Nucleus accumbens (tissue), 56 donors: ENCODE measurements at regions not wholly inside any gene's neighbourhood (a gene's known extent, or its start where the extent isn't known, plus 50 kb on each side); places are given as distances from the start of the nearest gene placed in this dataset.
"Not testable (repeated sequence)": the region's sequence is repeated elsewhere in the genome, so short reads cannot be mapped to it uniquely, and the experiment has no call there.

Experiments used
- DNase-seq, 56 donors: peaks; one replicate each; lab custom pipeline; 2025; lab: John Stamatoyannopoulos, UW

DNA sequence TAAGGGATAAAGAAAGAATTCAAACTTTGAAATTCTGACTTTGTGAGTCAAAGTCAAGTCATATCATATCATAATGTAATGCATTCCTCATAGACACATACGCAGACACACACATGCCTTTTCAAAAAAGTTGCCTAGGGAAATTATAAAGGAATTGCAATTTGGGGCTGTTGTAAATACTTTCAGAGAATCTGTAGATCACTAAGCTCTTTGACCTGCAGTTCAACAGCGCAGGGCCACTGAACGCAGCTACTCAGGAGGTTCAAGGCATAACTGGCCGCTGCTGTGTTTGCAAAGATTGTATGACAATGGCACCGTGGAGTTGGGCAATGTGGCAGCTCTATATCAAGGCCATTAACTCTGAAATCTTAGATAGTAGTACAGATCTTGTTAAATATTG is 188.4 kb upstream of the THRB start:
- no peak for DNase-seq

- peak in 9 of 56 donors; percentile 3 to 29 (median 7) for DNase-seq
These were observed 189.2 kb upstream of the THRB start for GRCh38 chr3:24683633-24684384.

GRCh38 chr3:24684506-24685023 is 189.9 kb upstream of the THRB start:
- no peak for DNase-seq

DNA sequence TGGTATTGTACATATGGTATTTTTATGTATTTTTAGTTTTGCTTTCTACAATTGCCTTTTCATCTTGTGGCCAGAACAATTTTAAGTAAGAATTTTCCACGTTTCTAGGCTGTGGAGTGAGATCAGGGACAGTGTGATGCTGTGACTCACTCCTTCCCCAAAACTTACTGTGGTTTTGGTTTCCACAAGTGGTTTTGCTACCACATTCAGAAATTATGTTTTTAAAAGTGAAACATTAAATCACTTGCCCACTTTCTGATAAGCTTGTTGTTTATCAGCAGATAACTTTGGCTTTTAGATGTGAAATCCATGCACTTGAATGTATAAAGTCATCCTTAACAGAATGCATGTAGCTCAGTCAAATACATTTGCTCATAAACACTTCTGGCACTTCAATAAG is 192.2 kb upstream of the THRB start:
- no peak for DNase-seq

GRCh38 chr3:24687671-24688070 is 193.0 kb upstream of the THRB start:
- peak in 1 of 56 donors; percentile 0 for DNase-seq

- no peak for DNase-seq
These were observed 193.9 kb upstream of the THRB start for GRCh38 chr3:24688446-24689148.

- no peak for DNase-seq
These were observed 194.7 kb upstream of the THRB start for GRCh38 chr3:24689353-24689752.

DNA sequence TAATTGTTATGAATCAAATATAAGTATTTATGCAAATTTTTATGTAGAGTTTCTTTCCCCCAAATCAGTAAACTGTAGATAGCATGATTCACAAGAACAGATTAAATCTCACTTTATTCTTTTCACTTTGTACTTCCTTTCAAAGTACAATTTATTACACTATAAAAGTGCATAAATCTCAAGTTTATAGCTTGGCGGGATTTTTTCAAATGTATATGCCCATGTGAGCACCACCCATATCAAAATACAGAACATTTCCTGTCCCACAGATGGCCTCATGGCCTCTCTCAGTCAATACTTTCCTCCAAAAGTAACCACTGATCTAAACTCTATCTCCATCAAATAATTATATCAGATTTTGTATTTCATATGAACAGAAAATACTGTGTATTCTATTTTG is 196.1 kb upstream of the THRB start:
- no peak for DNase-seq

DNA sequence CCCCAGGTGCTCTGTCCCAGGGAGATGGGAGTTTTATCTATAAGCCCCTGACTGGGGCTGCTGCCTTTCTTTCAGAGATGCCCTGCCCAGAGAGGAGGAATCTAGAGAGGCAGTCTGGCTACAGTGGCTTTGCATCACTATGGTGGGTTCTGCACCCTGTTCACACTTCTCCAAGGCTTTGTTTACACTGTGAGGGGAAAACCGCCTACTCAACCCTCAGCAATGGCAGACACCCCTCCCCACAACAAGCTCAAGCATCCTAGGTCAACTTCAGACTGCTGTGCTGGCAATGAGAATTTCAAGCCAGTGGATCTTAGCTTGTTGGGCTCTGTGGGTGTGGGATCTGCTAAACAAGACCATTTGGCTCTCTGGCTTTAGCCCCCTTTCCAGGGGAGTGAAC is 204.4 kb upstream of the THRB start:
- DNase-seq: not testable (repeated sequence)

DNA sequence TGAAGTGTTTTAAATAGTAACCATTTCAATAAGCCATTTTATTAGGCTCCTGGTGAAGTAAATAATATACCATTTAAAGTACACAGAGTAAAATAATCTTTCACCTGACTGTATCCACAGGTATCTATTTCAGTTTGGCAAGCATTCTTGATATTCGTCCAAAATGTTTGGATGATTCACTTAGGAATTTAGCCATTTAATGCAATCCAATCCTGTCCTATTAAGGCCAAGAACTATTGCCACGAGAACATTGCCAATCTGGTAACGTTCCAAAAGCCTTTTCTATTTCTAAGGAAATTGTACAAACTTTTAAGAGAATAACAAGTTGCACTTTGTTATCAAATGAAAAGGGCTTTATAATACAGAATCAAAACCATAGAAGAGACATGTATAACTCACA is 209.8 kb upstream of the THRB start:
- DNase-seq: no peak

- no peak for DNase-seq
These were observed 213.3 kb upstream of the THRB start for GRCh38 chr3:24707936-24708335.

- no peak for DNase-seq
These were observed 215.3 kb upstream of the THRB start for GRCh38 chr3:24709956-24710355.

GRCh38 chr3:24713516-24713915 is 218.9 kb upstream of the THRB start:
- no peak for DNase-seq

DNA sequence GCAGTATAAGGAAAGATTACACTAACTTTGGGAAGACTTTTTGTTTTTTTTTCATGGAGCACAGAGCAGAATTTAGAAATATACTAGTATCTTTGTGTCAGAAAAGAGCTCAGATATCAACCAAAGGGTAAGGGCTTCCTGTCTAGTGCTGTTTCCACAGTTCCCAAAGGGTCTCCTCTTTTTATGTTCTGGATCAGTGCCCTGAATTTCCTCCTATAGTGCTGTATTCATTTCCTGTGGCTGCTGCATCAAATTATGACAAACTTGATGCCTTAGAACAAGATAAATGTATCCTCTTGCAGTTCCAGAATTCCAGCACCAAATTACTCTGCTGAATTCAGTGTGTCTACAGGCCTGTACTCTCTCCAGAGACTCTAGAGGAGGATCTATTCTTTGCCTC is 219.8 kb upstream of the THRB start:
- DNase-seq: no peak

- DNase-seq: no peak
These were observed 220.6 kb upstream of the THRB start for GRCh38 chr3:24715171-24715792.

DNA sequence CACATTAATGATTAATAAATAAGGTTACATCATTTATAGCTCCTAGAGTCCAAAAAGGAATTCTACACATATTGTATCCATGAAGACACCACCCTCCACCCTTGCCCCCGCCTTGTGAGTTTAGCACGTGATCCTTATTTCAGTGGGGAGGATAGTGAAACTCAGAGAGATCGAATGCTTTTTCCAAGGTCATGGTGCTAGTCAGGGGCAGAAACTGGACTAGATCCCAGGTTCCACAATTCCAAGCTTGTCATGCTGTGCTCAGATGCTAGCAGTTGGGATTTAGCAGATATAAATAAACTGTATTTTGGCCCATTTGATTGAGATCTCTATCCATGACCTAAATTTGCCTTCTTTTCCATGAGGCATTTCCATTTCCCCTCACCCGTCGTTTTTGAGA is 227.4 kb upstream of the THRB start:
- DNase-seq: no peak

GRCh38 chr3:24725514-24726255 is 231.0 kb upstream of the THRB start:
- no peak for DNase-seq

GRCh38 chr3:24726423-24726822 is 231.8 kb upstream of the THRB start:
- no peak for DNase-seq

DNA sequence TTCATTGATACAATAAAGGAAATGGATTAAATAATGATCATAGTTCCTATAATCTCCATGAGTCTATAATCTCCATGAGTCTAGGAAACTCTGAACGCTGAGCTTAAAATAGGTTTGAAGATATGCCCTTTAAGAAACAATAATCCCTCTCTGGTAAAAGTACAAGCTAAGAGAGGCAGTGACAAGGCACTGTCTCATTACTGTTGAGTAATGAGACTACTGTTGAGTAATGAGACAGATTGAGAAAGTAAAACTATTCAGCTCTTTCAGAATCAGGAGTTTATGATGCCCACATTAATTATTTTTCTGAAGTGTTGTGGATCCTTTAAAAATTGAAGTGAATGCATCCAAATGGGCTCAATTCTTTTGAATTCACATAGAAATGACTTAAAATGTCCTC is 235.5 kb upstream of the THRB start:
- no peak for DNase-seq

DNA sequence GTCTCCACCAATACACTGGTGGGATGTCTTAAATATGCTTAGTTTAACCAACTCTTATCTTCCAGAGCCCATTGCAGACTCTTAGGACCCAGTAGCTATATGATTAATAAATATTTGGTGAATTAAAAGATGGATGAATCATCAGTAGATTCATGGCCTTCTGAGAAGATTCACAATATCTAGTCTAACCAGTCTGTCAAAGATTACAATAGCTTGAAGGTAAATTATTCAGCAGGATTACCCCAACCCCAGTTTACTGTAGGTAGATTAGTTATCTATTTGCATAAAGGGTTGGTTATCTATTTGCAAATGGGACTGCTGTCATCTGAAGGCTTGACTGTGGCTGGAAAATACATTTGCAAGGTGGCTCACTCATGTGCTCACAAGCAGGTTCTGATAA is 239.4 kb upstream of the THRB start:
- DNase-seq: no peak

GRCh38 chr3:24736701-24737100 is 242.1 kb upstream of the THRB start:
- no peak for DNase-seq
